ENCODE measurements at regions not wholly inside any gene's neighbourhood (a gene's known extent, or its start where the extent isn't known, plus 50 kb on each side); places are given as distances from the start of the nearest gene placed in this dataset.
"Not testable (repeated sequence)": the region's sequence is repeated elsewhere in the genome, so short reads cannot be mapped to it uniquely, and the experiment has no call there.

DNA sequence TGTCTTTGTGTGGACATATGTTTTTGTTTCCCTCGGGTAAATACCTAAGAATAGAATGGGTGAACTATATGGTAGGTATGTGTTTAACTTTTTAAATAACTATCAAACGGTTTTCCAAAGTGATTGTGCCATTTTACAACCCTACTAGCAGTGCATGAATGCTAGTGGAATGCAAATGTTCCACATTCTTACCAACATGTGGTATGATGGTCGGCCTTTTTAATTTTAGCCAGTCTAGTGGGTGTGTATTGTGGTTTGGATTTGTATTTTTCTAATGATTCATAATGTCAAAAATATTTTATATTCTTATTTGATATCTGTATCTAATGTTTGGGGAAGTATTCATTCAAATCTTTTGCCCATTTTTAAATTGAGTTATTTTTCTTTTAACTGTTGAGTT lies 68.2 kb upstream of the SMAD3 start:
- no peak overlapping the region for H3K27ac ChIP-seq (ENCODE audit: low read depth, low read length, poor library complexity, severe bottlenecking)
- H4K20me1 ChIP-seq (ENCODE audit: insufficient read depth, low read length), result no peaks in the 10 kb centered on the region
- H2AFZ ChIP-seq (ENCODE audit: low read length), result no peak overlapping the region
- no peaks in the 10 kb centered on the region for H3K9me3 ChIP-seq (ENCODE audit: low read length)
- H3K36me3 ChIP-seq (ENCODE audit: insufficient read depth, low read length), result no peaks in the 10 kb centered on the region; the same call in 1 of the 2 replicates
- H3K79me2 ChIP-seq (ENCODE audit: insufficient read depth, low read length), result no peaks in the 10 kb centered on the region
- H3K4me1 ChIP-seq (ENCODE audit: insufficient read depth, low read length, severe bottlenecking), result peaks cover 5% of the 10 kb centered on the region
- H3K9ac ChIP-seq (ENCODE audit: low read length), result no peak overlapping the region
- no peak overlapping the region for H3K4me2 ChIP-seq (ENCODE audit: low read length)
- TF ChIP-seq, protein P1, sequence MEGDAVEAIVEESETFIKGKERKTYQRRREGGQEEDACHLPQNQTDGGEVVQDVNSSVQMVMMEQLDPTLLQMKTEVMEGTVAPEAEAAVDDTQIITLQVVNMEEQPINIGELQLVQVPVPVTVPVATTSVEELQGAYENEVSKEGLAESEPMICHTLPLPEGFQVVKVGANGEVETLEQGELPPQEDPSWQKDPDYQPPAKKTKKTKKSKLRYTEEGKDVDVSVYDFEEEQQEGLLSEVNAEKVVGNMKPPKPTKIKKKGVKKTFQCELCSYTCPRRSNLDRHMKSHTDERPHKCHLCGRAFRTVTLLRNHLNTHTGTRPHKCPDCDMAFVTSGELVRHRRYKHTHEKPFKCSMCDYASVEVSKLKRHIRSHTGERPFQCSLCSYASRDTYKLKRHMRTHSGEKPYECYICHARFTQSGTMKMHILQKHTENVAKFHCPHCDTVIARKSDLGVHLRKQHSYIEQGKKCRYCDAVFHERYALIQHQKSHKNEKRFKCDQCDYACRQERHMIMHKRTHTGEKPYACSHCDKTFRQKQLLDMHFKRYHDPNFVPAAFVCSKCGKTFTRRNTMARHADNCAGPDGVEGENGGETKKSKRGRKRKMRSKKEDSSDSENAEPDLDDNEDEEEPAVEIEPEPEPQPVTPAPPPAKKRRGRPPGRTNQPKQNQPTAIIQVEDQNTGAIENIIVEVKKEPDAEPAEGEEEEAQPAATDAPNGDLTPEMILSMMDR (IDR thresholded peaks at IDR 0.05; ENCODE audit: low read length), result no peak
- no peak for TF ChIP-seq EZH2 (IDR thresholded peaks at IDR 0.05; ENCODE audit: borderline replicate concordance, low read length)
- no peaks in the 10 kb centered on the region for H3K9me2 ChIP-seq (ENCODE audit: low read depth, low read length)
- no peaks in the 10 kb centered on the region for H3F3A ChIP-seq (ENCODE audit: insufficient read depth, low read length)
- H3K27me3 ChIP-seq (ENCODE audit: insufficient read depth, low read length), result no peaks in the 10 kb centered on the region
- no peak overlapping the region for H3K4me3 ChIP-seq (ENCODE audit: low read depth, low read length, poor library complexity, severe bottlenecking)

- H3F3A ChIP-seq (ENCODE audit: insufficient read depth, low read length); H3K4me2 ChIP-seq (ENCODE audit: low read length); H3K4me3 ChIP-seq (ENCODE audit: low read depth, low read length, poor library complexity, severe bottlenecking); H3K4me1 ChIP-seq (ENCODE audit: insufficient read depth, low read length, severe bottlenecking); H3K27ac ChIP-seq (ENCODE audit: low read depth, low read length, poor library complexity, severe bottlenecking); H3K9me3 ChIP-seq (ENCODE audit: low read length); H3K79me2 ChIP-seq (ENCODE audit: insufficient read depth, low read length); H3K27me3 ChIP-seq (ENCODE audit: insufficient read depth, low read length); H4K20me1 ChIP-seq (ENCODE audit: insufficient read depth, low read length); H3K36me3 ChIP-seq (ENCODE audit: insufficient read depth, low read length); H3K9ac ChIP-seq (ENCODE audit: low read length); H3K9me2 ChIP-seq (ENCODE audit: low read depth, low read length); H2AFZ ChIP-seq (ENCODE audit: low read length): not testable (repeated sequence)
Measured at GRCh38 chr15:66998234-66998633, 67.2 kb upstream of the SMAD3 start.

DNA sequence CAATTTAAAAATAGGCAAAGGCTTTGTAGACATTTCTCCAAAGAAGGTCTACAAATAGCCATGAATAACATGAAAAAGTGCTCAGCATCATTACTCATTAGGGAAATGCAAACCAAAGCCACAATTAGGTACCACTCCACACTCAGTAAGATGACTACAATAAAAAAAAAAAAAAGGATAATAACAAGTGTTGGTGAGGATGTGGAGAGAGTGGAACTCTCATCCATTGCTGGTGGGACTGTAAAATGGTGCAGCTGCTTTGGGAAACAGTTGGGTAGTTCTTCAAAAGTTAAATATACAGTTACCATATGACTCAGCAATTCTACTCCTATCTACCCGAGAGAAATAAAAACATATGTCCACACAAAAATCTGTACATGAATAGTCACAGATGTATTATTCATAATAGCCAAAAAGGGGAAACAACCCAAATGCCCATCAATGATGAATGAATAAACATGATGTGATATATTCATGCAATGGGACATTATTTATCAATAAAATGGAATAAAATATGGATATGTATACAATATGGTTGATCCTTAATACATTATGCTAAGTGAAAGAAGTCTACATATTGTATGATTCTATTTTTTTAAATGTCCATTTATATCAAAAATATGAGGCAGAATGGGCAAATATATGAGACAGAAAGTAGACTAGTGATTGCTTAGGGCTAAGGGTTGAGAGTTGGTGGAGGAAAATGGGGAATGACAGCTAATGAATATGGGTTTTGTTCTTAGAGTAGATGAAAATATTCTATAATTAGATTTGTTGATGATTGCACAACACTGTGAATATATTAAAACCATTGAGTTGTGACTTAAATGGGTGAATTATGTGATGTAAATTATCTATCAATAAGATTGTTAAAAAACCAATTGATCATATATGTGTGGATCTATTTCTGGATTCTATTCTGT lies 66.1 kb upstream of the SMAD3 start:
- Histone ChIP-seq H3K9ac (ENCODE audit: low read length) (no peak overlapping the region), H3K9me3 (ENCODE audit: low read length) (no peaks in the 10 kb centered on the region), H3F3A (ENCODE audit: insufficient read depth, low read length) (no peaks in the 10 kb centered on the region), H3K4me3 (ENCODE audit: low read depth, low read length, poor library complexity, severe bottlenecking) (no peak overlapping the region), H3K9me2 (ENCODE audit: low read depth, low read length) (no peaks in the 10 kb centered on the region), H3K4me1 (ENCODE audit: insufficient read depth, low read length, severe bottlenecking) (peaks cover 8% of the 10 kb centered on the region), H3K36me3 (ENCODE audit: insufficient read depth, low read length) (no peaks in the 10 kb centered on the region; the same call in 1 of the 2 replicates), H4K20me1 (ENCODE audit: insufficient read depth, low read length) (no peaks in the 10 kb centered on the region), H2AFZ (ENCODE audit: low read length) (no peak overlapping the region), H3K4me2 (ENCODE audit: low read length) (no peak overlapping the region), H3K27me3 (ENCODE audit: insufficient read depth, low read length) (no peaks in the 10 kb centered on the region), H3K27ac (ENCODE audit: low read depth, low read length, poor library complexity, severe bottlenecking) (no peak overlapping the region), H3K79me2 (ENCODE audit: insufficient read depth, low read length) (no peaks in the 10 kb centered on the region)
- TF ChIP-seq, protein P1 (IDR thresholded peaks at IDR 0.05; ENCODE audit: low read length), result no peak
- no peak for TF ChIP-seq EZH2 (IDR thresholded peaks at IDR 0.05; ENCODE audit: borderline replicate concordance, low read length)

DNA sequence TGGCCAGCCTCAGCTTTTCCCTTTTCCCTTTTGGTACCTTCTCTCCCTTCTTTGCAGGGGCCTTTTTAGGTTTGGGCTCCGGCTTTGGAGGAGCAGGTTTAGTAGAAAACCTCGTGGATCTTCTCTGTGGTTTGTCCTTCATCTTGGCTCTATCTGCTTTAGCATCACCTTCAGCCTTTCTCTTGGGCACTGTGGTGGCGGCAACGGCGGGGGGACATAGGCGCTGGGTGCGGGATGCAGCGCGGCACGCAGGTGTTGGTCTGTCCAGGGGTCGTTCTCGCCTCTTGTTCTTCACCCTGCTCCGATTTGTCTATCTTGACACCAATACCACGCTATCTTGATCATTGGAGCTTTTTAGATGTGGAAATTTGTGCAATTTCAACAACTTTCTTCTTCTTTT lies 64.5 kb upstream of the SMAD3 start:
- Histone ChIP-seq H3K4me1 (ENCODE audit: insufficient read depth, low read length, severe bottlenecking) (peaks cover 11% of the 10 kb centered on the region), H3K36me3 (ENCODE audit: insufficient read depth, low read length) (no peaks in the 10 kb centered on the region; the same call in 1 of the 2 replicates), H4K20me1 (ENCODE audit: insufficient read depth, low read length) (no peaks in the 10 kb centered on the region), H3F3A (ENCODE audit: insufficient read depth, low read length) (no peaks in the 10 kb centered on the region), H3K9ac (ENCODE audit: low read length) (no peak overlapping the region), H3K4me3 (ENCODE audit: low read depth, low read length, poor library complexity, severe bottlenecking) (no peak overlapping the region), H3K27me3 (ENCODE audit: insufficient read depth, low read length) (no peaks in the 10 kb centered on the region), H3K9me3 (ENCODE audit: low read length) (no peaks in the 10 kb centered on the region), H2AFZ (ENCODE audit: low read length) (no peak overlapping the region), H3K4me2 (ENCODE audit: low read length) (no peak overlapping the region), H3K79me2 (ENCODE audit: insufficient read depth, low read length) (no peaks in the 10 kb centered on the region), H3K9me2 (ENCODE audit: low read depth, low read length) (no peaks in the 10 kb centered on the region), H3K27ac (ENCODE audit: low read depth, low read length, poor library complexity, severe bottlenecking) (no peak overlapping the region)
- TF ChIP-seq EZH2 (IDR thresholded peaks at IDR 0.05; ENCODE audit: borderline replicate concordance, low read length), result no peak
- TF ChIP-seq, protein P1 (IDR thresholded peaks at IDR 0.05; ENCODE audit: low read length), result no peak
